RKO (cell line): ENCODE measurements at regions not wholly inside any gene's neighbourhood (a gene's known extent, or its start where the extent isn't known, plus 50 kb on each side); places are given as distances from the start of the nearest gene placed in this dataset.
"Not testable (repeated sequence)": the region's sequence is repeated elsewhere in the genome, so short reads cannot be mapped to it uniquely, and the experiment has no call there.

Experiments
- DNase-seq: peaks from one replicate; pipeline ENCODE4 v3.0.0-alpha.2; 2016; ENCODE audit warnings: low spot score

DNA sequence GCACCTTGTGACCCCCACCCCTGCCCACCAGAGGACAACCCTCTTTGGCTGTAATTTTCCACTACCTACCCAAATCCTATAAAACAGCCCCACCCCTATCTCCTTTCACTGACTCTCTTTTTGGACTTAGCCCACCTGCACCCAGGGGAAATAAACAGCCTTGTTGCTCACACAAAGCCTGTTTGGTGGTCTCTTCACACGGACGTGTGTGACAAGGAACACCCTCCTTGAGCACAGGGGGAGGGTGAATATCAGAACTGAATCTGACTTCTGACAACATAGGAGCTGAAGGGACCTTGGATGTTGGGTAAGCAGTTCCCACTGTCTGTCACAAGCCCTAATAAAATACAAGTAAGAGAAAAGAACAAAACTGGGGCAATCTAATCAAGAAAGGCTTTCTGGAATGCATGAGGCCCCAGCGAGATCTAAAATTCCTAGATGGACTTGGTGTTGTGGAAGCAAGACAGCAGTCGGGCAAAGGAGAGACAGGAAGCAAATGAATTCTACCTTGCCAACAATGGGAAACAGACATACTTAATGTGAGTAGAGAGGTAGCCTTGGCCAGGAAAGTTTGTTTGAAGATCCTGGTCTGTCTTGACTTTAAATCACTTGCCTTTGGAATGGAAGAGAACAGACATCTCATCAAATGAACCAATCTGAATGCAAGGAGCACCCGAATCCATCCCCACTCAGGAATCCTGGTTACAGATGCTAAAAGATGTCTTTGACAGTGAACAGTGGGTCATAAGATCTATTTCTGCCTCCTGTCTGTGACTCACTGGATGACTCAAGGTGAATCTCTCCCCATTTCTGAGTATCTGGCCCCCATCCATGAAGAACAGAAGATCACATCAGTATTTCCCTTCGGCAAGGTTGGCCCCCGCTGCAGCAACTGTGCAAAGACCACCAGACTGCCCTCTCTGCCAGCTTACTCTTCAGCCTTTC lies 53.3 kb downstream of the OLFML3 start:
- peak; percentile 84 for DNase-seq

- peak; percentile 27 for DNase-seq
These were observed 54.0 kb downstream of the OLFML3 start for GRCh38 chr1:114033216-114033706.

GRCh38 chr1:114033961-114034360 lies 54.7 kb downstream of the OLFML3 start:
- DNase-seq, result no peak

DNA sequence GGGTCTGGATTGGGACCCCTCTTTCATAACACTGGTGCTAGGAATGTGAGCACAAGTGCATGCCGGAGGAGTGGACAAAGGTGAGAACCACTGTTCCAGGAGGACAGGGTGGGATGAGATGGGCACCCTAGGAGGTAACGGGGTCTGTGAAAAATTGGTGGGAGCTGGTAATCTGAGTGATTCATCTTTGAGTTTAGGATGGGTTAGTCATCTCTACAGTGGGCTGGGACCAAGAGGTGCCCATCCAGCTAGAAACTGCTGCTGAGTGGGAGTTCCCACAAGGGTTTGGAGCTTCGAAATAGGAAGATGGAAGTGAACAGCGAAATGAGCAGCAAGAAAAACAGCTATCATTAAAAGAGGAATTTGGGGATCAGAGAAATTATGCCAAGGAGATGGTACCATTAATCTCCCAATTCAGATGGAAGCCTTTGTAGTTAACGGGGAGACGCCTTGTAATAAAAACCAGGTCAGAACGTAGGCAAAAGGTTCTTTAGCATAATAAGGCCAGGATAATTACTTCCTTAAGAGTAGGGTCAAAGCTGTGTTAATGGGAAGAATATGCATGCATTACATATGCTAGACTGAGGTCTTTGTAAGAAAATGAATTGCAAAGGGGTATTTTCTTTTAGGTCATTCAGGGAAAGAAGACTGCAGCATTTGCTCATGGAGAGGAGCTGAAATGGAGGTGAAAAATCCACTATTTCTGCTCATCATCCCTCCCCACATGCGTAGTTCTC lies 55.5 kb downstream of the OLFML3 start:
- DNase-seq, result no peak

GRCh38 chr1:114035304-114035700 lies 56.0 kb downstream of the OLFML3 start:
- no peak for DNase-seq

GRCh38 chr1:114036841-114037630 lies 57.8 kb downstream of the OLFML3 start:
- DNase-seq, result not testable (repeated sequence)

DNA sequence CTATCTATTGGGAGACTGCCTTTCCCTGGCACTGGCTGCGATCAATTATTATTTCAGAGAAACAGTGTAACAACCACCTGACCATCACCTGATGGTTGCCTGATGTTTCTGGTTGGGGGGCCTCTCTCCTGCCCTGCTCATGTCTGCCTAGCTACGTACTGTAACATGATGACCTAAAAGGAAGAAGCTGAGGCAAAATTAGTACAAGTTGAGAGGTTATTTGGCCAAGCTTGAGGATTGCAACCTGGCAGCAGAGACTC lies 58.3 kb downstream of the OLFML3 start:
- DNase-seq, result no peak

- DNase-seq, result no peak
These were observed 58.9 kb downstream of the OLFML3 start for GRCh38 chr1:114037962-114038816.
